Activated T-cell treated with anti-CD3 and anti-CD28 coated beads, Interleukin-2, amount 50 U/mL, for 72 hours (primary cell): ENCODE measurements at regions not wholly inside any gene's neighbourhood (a gene's known extent, or its start where the extent isn't known, plus 50 kb on each side); places are given as distances from the start of the nearest gene placed in this dataset.
"Not testable (repeated sequence)": the region's sequence is repeated elsewhere in the genome, so short reads cannot be mapped to it uniquely, and the experiment has no call there.

Experiments used
- ATAC-seq, 2 donors: fragments of 150-1000 bp; cut with Tn5 transposase; replicated peaks in 1 of 2; 2 replicates each; pipeline ENCODE4 v1.10.0; 2021; ENCODE audit warnings: moderate library complexity in 2 of 2, mild to moderate bottlenecking in 1 of 2
- DNase-seq, 2 donors: peaks; one replicate each; pipeline ENCODE4 v3.0.0; 2021 to 2022; ENCODE audit warnings: mixed read lengths in 1 of 2
- H3K27ac Mint-ChIP-seq: one replicate; pipeline ENCODE4 v1.8.0; 2022; ENCODE audit warnings: mild to moderate bottlenecking, moderate library complexity, mixed read lengths
- H3K27me3 Mint-ChIP-seq: one replicate; pipeline ENCODE4 v1.8.0; 2022; ENCODE audit warnings: low read depth, mixed read lengths
- H3K36me3 Mint-ChIP-seq, 2 donors: one replicate each; pipeline ENCODE4 v1.8.0; 2022; ENCODE audit warnings: mixed read lengths in 2 of 2, mild to moderate bottlenecking in 1 of 2; ENCODE audit not compliant: insufficient read depth in 2 of 2
- H3K4me1 Mint-ChIP-seq: one replicate; pipeline ENCODE4 v1.8.0; 2022; ENCODE audit warnings: low read depth, mixed read lengths
- H3K4me3 Mint-ChIP-seq, 2 donors: one replicate each; pipeline ENCODE4 v1.8.0; 2022; ENCODE audit warnings: mild to moderate bottlenecking in 2 of 2, mixed read lengths in 2 of 2, moderate library complexity in 2 of 2
- H3K9me3 Mint-ChIP-seq, 2 donors: one replicate each; pipeline ENCODE4 v1.8.0; 2022; ENCODE audit warnings: mixed read lengths in 2 of 2

GRCh38 chr10:124171561-124171960 lies 78.2 kb upstream of the CHST15 start:
- no peak for DNase-seq
- Mint-ChIP-seq H3K4me3 (no peak overlapping the region), H3K36me3 (no peaks in the 10 kb centered on the region), H3K27ac (no peak overlapping the region), H3K27me3 (no peaks in the 10 kb centered on the region), H3K4me1 (peaks cover 9% of the 10 kb centered on the region), H3K9me3 (no peaks in the 10 kb centered on the region)
- no peak for ATAC-seq

- Mint-ChIP-seq H3K27ac (no peak overlapping the region), H3K27me3 (no peaks in the 10 kb centered on the region), H3K36me3 (no peaks in the 10 kb centered on the region), H3K4me1 (peaks cover 4% of the 10 kb centered on the region), H3K9me3 (no peaks in the 10 kb centered on the region), H3K4me3 (no peak overlapping the region)
- ATAC-seq = no peak
- no peak for DNase-seq
These were observed 77.2 kb upstream of the CHST15 start for GRCh38 chr10:124170631-124171030.

DNA sequence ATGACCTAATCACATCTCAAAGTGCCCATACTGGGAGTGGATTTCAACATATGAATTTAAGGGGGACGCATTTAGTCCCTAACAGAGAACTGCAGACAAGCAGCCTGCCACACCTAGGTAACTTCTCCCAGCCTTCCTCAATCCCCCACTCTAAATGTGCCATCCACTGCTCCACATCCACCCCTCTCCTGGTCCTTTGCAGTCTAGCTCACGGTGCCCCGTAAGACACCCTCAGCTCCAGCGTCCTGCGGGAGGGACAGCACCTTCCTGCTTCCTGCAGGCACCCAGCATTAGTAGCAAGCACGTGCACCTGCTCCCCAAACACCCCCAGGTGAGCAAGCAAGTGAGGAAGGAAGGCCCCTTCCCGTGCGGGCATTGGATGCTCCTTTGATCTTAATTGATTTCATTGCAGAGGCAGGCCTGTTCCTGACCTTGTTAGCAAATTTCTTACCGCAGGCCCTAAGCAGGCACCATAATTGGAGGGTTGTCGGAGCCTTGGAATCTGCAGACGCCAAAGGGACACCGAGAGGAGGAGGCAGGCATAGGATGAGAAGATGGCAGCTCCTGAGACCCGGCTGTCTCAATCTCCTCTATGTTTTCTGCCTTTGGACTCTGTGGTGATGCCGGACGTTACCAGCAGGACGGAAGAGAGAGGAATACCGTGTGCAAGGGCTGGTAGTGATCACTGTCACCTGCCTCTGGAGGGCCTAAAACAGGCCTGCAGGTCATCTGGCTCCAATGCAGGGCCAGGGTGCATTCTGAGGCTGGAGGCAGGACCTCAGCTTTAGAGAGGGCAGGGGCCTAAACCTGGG lies 75.8 kb upstream of the CHST15 start:
- no peaks in the 10 kb centered on the region for H3K27me3 Mint-ChIP-seq
- H3K4me1 Mint-ChIP-seq = no peaks in the 10 kb centered on the region
- DNase-seq (no peak), ATAC-seq (no peak)
- H3K36me3 Mint-ChIP-seq = no peaks in the 10 kb centered on the region
- no peak overlapping the region for H3K4me3 Mint-ChIP-seq
- no peaks in the 10 kb centered on the region for H3K9me3 Mint-ChIP-seq
- H3K27ac Mint-ChIP-seq = no peak overlapping the region

GRCh38 chr10:124168581-124168980 lies 75.2 kb upstream of the CHST15 start:
- Mint-ChIP-seq H3K9me3 (no peaks in the 10 kb centered on the region), H3K27ac (no peak overlapping the region), H3K4me1 (no peaks in the 10 kb centered on the region), H3K36me3 (no peaks in the 10 kb centered on the region), H3K27me3 (no peaks in the 10 kb centered on the region), H3K4me3 (no peak overlapping the region)
- DNase-seq (no peak), ATAC-seq (no peak)

DNA sequence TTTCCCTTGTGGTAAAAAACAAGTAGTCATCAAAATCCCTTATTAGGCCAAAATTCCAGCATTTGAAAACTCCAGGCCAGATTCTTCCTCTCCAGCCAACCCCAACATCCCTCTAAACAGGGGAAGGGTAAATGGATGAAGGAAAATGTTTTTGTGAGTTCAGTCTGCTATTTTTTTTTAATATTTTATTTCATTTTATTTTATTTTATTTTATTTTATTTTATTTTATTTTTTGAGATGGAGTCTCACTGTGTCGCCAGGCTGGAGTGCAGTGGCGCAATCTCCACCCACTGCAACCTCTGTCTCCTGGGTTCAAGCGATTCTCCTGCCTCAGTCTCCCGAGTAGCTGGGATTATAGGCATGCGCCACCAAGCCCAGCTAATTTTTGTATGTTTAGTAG lies 74.5 kb upstream of the CHST15 start:
- not testable (repeated sequence) for DNase-seq

GRCh38 chr10:124166431-124167125 lies 73.2 kb upstream of the CHST15 start:
- H3K4me3 Mint-ChIP-seq = no peak overlapping the region
- peaks cover 9% of the 10 kb centered on the region for H3K27me3 Mint-ChIP-seq
- DNase-seq (no peak), ATAC-seq (no peak)
- no peaks in the 10 kb centered on the region for H3K36me3 Mint-ChIP-seq
- H3K4me1 Mint-ChIP-seq = no peaks in the 10 kb centered on the region
- no peak overlapping the region for H3K27ac Mint-ChIP-seq
- no peaks in the 10 kb centered on the region for H3K9me3 Mint-ChIP-seq

More for the DNA sequence above, 74.5 kb upstream of the CHST15 start:
- H3K27me3 Mint-ChIP-seq, H3K27ac Mint-ChIP-seq, H3K4me3 Mint-ChIP-seq, ATAC-seq, H3K36me3 Mint-ChIP-seq, H3K4me1 Mint-ChIP-seq, H3K9me3 Mint-ChIP-seq: not testable (repeated sequence)

DNA sequence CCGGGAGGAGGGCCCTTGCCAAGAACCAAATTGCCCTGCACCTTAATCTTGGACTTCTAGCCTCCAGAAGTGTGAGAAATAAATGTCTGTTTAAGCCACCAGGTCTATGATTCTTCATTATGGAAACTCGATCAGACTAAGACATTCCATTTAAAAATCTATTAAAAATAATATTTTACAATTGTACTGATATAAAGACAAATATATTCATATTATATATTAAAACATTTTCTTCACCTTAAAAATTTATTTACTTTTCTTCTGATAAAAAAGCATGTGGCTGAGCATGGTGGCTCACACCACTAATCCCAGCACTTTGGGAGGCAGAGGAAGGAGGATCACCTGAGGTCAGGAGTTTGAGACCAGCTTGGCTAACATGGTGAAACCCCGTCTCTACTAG lies 72.4 kb upstream of the CHST15 start:
- ATAC-seq (no peak), DNase-seq (no peak)
- Mint-ChIP-seq H3K4me3 (no peak overlapping the region), H3K4me1 (no peaks in the 10 kb centered on the region), H3K9me3 (no peaks in the 10 kb centered on the region), H3K36me3 (no peaks in the 10 kb centered on the region), H3K27me3 (peaks cover 13% of the 10 kb centered on the region), H3K27ac (no peak overlapping the region)

GRCh38 chr10:124165311-124165710 lies 71.9 kb upstream of the CHST15 start:
- peaks cover 13% of the 10 kb centered on the region for H3K27me3 Mint-ChIP-seq

DNA sequence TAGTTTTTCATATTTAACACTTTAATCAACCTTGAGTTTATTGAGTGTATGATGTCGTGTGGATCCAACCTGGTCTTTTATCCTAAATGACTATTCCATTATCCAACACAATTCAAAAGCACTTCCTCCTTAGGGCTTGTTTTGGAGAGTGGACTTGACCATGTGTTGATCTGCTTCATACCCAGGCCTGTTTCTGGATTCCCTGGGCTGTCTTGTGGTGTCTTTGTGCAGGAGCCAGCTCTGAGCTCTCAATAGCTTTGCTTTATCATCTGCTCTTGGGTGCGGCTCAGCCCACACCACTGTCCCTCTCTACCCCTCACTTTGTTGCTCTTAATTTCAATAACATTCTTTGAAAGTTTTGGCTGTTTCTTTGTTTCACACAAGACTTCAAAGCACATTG lies 70.9 kb upstream of the CHST15 start:
- Mint-ChIP-seq H3K36me3 (no peaks in the 10 kb centered on the region), H3K4me3 (no peak overlapping the region), H3K27ac (no peak overlapping the region), H3K4me1 (no peaks in the 10 kb centered on the region), H3K9me3 (no peaks in the 10 kb centered on the region), H3K27me3 (peaks cover 13% of the 10 kb centered on the region)
- ATAC-seq (no peak), DNase-seq (no peak)

More at GRCh38 chr10:124165311-124165710, 71.9 kb upstream of the CHST15 start:
- Mint-ChIP-seq H3K4me1 (no peaks in the 10 kb centered on the region), H3K27ac (no peak overlapping the region), H3K9me3 (no peaks in the 10 kb centered on the region), H3K4me3 (no peak overlapping the region), H3K36me3 (no peaks in the 10 kb centered on the region)
- ATAC-seq = no peak
- no peak for DNase-seq

- H3K36me3 Mint-ChIP-seq = no peaks in the 10 kb centered on the region
- no peaks in the 10 kb centered on the region for H3K4me1 Mint-ChIP-seq
- DNase-seq (no peak), ATAC-seq (no peak)
- no peak overlapping the region for H3K27ac Mint-ChIP-seq
- no peak overlapping the region for H3K4me3 Mint-ChIP-seq
- H3K27me3 Mint-ChIP-seq = peaks cover 14% of the 10 kb centered on the region
- peaks cover 0 to under 1% of the 10 kb centered on the region in 2 donors for H3K9me3 Mint-ChIP-seq
These were observed 69.5 kb upstream of the CHST15 start for GRCh38 chr10:124162774-124163354.

DNA sequence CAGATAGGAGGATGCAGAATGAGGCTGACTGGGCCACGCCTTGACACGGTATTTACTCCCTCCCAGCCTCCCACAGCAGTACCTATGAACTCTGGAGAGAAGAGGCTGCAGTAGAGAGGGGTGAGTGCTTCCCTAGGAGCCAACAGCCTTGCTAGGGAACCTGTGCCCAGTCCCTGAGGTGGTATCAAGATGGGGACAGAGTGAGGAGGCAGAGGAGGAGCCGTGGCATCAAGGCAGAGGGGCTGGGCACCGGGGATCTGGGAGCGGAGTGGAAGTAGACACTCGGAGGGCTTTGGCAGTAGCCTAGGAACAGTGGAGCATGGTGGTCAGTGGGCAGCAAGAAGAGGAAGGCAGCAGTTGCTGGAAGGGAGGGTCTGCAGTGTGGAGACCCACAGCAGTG lies 68.7 kb upstream of the CHST15 start:
- H3K4me1 Mint-ChIP-seq = no peaks in the 10 kb centered on the region
- DNase-seq (no peak), ATAC-seq (no peak)
- peaks cover 0 to 4% of the 10 kb centered on the region in 2 donors for H3K9me3 Mint-ChIP-seq
- H3K4me3 Mint-ChIP-seq = no peak overlapping the region
- H3K27me3 Mint-ChIP-seq = peaks cover 21% of the 10 kb centered on the region
- H3K36me3 Mint-ChIP-seq = no peaks in the 10 kb centered on the region
- H3K27ac Mint-ChIP-seq = no peak overlapping the region

DNA sequence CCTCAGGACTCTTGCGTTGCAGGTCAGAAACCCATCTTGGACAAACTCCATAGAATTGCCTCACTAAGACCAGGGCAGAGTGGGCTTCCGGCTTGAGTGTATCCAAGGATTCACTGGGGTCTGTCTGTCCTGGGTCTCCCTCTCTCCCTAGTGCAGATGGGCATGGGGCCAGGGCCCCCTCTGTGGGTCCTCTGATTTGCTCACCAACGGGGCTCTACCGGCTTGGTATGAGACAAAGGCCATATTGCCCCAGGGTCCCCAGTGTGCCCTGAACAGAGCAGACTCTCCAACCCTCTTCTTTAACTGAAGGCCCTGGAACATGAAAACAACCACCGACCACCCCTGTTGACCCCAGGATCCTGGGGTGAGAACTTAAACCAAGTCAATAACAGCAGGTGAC lies 68.2 kb upstream of the CHST15 start:
- DNase-seq (no peak), ATAC-seq (no peak)
- Mint-ChIP-seq H3K9me3 (peaks cover 0 to 4% of the 10 kb centered on the region in 2 donors), H3K27me3 (peaks cover 21% of the 10 kb centered on the region), H3K4me1 (no peaks in the 10 kb centered on the region), H3K4me3 (no peak overlapping the region), H3K36me3 (no peaks in the 10 kb centered on the region), H3K27ac (no peak overlapping the region)

DNA sequence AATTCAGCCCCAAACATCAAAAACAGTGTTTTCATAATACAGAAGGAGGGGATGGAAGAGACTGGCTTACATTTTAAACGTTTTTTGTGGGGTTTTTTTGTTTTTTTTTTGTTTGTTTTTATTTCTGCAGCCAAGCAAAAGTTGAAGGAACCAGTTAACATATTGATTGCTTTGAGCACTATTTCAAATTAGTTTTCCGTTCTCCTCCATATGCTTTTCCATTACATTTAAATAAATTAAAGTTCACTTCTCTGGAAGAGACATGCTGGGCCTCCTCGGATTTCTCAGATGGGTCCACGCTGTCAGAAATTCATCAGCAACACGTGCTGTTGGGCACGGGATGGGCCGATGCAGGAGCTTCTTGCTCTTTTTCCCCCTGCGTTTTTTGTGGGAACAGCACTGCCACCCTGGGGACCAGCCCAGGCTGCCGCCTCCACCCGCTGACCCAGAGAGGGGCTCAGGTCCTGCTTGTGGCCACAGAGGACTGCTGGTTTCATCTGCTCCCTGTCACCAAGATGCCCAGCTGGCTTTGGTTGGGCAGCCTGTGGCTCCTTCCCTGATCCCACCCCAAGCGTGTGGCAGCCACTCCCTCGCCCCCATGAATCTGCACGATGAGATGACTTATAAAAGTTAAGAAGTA lies 67.7 kb upstream of the CHST15 start:
- ATAC-seq (no peak), DNase-seq (no peak)
- Mint-ChIP-seq H3K9me3 (peaks cover 0 to 4% of the 10 kb centered on the region in 2 donors), H3K36me3 (no peaks in the 10 kb centered on the region), H3K4me3 (no peak overlapping the region), H3K4me1 (no peaks in the 10 kb centered on the region), H3K27ac (no peak overlapping the region), H3K27me3 (peaks cover 21% of the 10 kb centered on the region)
